ENCODE measurements at regions not wholly inside any gene's neighbourhood (a gene's known extent, or its start where the extent isn't known, plus 50 kb on each side); places are given as distances from the start of the nearest gene placed in this dataset.
"Not testable (repeated sequence)": the region's sequence is repeated elsewhere in the genome, so short reads cannot be mapped to it uniquely, and the experiment has no call there.

GRCh38 chr10:42138023-42138422, 500.3 kb downstream of the ZNF33B start:
- TF ChIP-seq EZH2phosphoT487 (IDR thresholded peaks at IDR 0.05; ENCODE audit: insufficient read depth, low read depth); EZH2 (IDR thresholded peaks at IDR 0.05; ENCODE audit: insufficient read depth, poor library complexity, severe bottlenecking): not testable (repeated sequence)

All from GM23248 (cell line).